GM13977 (cell line): ENCODE measurements at regions not wholly inside any gene's neighbourhood (a gene's known extent, or its start where the extent isn't known, plus 50 kb on each side); places are given as distances from the start of the nearest gene placed in this dataset.
"Not testable (repeated sequence)": the region's sequence is repeated elsewhere in the genome, so short reads cannot be mapped to it uniquely, and the experiment has no call there.

Source experiments
- DNase-seq: peaks from one replicate; pipeline ENCODE4 v3.0.0; 2012; ENCODE audit warnings: low spot score
- CTCF ChIP-seq: IDR thresholded peaks from 2 replicates; pipeline ENCODE4 v1.5.1; 2012; ENCODE audit warnings: mild to moderate bottlenecking, control low read depth; ENCODE audit not compliant: insufficient read depth; ENCODE audit errors: extremely low read depth, missing control alignments
- in situ Hi-C: fragments of 300-500 bp; cut with MboI; formaldehyde crosslinking; loops from one replicate; pipeline ENCODE4 v1.12.0; 2022; ENCODE audit warnings: low sequenced_read_pairs, low pct_unique_long_range_greater_than_20kb, mixed read lengths, inconsistent platforms; ENCODE audit not compliant: unreplicated experiment

- no peak for TF ChIP-seq CTCF
- in situ Hi-C loops, result no loop called here
- DNase-seq, result no peak
These were observed 205.9 kb upstream of the ECI2 start for GRCh38 chr6:4341078-4341797.

- no peak for DNase-seq
- TF ChIP-seq CTCF, result no peak
- in situ Hi-C loops, result no loop called here
These were observed 205.2 kb upstream of the ECI2 start for GRCh38 chr6:4340544-4340943.

- DNase-seq, result no peak
- no peak for TF ChIP-seq CTCF
- in situ Hi-C loops, result no loop called here
These were observed 203.5 kb upstream of the ECI2 start for GRCh38 chr6:4338884-4339283.

GRCh38 chr6:4336778-4337442, 201.5 kb upstream of the ECI2 start:
- TF ChIP-seq CTCF, result no peak
- in situ Hi-C loops, result no loop called here
- no peak for DNase-seq

- TF ChIP-seq CTCF, result no peak
- in situ Hi-C loops, result no loop called here
- DNase-seq, result no peak
These were observed 200.7 kb upstream of the ECI2 start for GRCh38 chr6:4336084-4336483.

- in situ Hi-C loops, DNase-seq: not testable (repeated sequence)
These were observed 198.9 kb upstream of the ECI2 start for GRCh38 chr6:4334158-4334740.

- DNase-seq, result no peak
- TF ChIP-seq CTCF, result no peak
- in situ Hi-C loops, result no loop called here
These were observed 192.5 kb upstream of the ECI2 start for GRCh38 chr6:4327841-4328240.
